Trophoblast cell (in vitro differentiated cells and primary cell): ENCODE measurements at regions not wholly inside any gene's neighbourhood (a gene's known extent, or its start where the extent isn't known, plus 50 kb on each side); places are given as distances from the start of the nearest gene placed in this dataset.

Source experiments
- DNase-seq, 2 donors: peaks; one replicate each; pipeline ENCODE4 v3.0.0-alpha.2; 2016
- H2AFZ ChIP-seq: 2 replicates; pipeline ENCODE4 v1.6.1; 2013; ENCODE audit warnings: low read length, moderate library complexity, mild to moderate bottlenecking; ENCODE audit not compliant: insufficient read depth, poor library complexity
- H2AK5ac ChIP-seq: 2 replicates; pipeline ENCODE4 v1.6.1; 2013; ENCODE audit warnings: mild to moderate bottlenecking, low read length
- H2BK120ac ChIP-seq: 2 replicates; pipeline ENCODE4 v1.6.1; 2013; ENCODE audit warnings: low read length, mild to moderate bottlenecking, moderate library complexity; ENCODE audit not compliant: insufficient read depth, poor library complexity
- H2BK12ac ChIP-seq: 2 replicates; pipeline ENCODE4 v1.6.1; 2013; ENCODE audit warnings: mild to moderate bottlenecking, low read length, moderate library complexity
- H2BK5ac ChIP-seq: 2 replicates; pipeline ENCODE4 v1.6.1; 2013; ENCODE audit warnings: low read length, low read depth, moderate library complexity, mild to moderate bottlenecking; ENCODE audit not compliant: poor library complexity
- H3K14ac ChIP-seq: 2 replicates; pipeline ENCODE4 v1.6.1; 2013; ENCODE audit warnings: mild to moderate bottlenecking, low read length
- H3K18ac ChIP-seq: 2 replicates; pipeline ENCODE4 v1.6.1; 2013; ENCODE audit warnings: mild to moderate bottlenecking, low read length
- H3K23ac ChIP-seq: 2 replicates; pipeline ENCODE4 v1.6.1; 2013; ENCODE audit warnings: low read length
- H3K27ac ChIP-seq: 2 replicates; pipeline ENCODE4 v1.5.1; 2013; ENCODE audit warnings: low read depth, mild to moderate bottlenecking, inconsistent platforms, low read length, moderate library complexity
- H3K27me3 ChIP-seq: 2 replicates; pipeline ENCODE4 v1.6.1; 2013; ENCODE audit warnings: inconsistent platforms, mild to moderate bottlenecking, low read length, moderate library complexity; ENCODE audit not compliant: insufficient read depth
- H3K36me3 ChIP-seq, 2 experiments: 1 replicate in 1 of 2; 2 replicates in 1 of 2; pipeline ENCODE4 v1.6.1; 2013; ENCODE audit warnings: low read length in 2 of 2, mild to moderate bottlenecking in 2 of 2, moderate library complexity in 1 of 2; ENCODE audit not compliant: insufficient read depth in 2 of 2, control insufficient read depth in 1 of 2
- H3K4ac ChIP-seq: 2 replicates; pipeline ENCODE4 v1.6.1; 2013; ENCODE audit warnings: low read depth, mild to moderate bottlenecking, low read length, moderate library complexity
- H3K4me1 ChIP-seq, 2 experiments: 1 replicate in 1 of 2; 2 replicates in 1 of 2; pipeline ENCODE4 v1.6.1; 2013; ENCODE audit warnings: low read length in 2 of 2, mild to moderate bottlenecking in 2 of 2, moderate library complexity in 1 of 2; ENCODE audit not compliant: insufficient read depth in 2 of 2, control insufficient read depth in 1 of 2
- H3K4me2 ChIP-seq: 2 replicates; pipeline ENCODE4 v1.6.1; 2013; ENCODE audit warnings: inconsistent platforms, mild to moderate bottlenecking, low read length, moderate library complexity
- H3K4me3 ChIP-seq: 2 replicates; pipeline ENCODE4 v1.5.1; 2013; ENCODE audit warnings: mild to moderate bottlenecking, low read depth, low read length, inconsistent platforms
- H3K79me1 ChIP-seq: one replicate; pipeline ENCODE4 v1.6.1; 2013; ENCODE audit warnings: low read length
- H3K79me2 ChIP-seq: 2 replicates; pipeline ENCODE4 v1.6.1; 2013; ENCODE audit warnings: low read length, mild to moderate bottlenecking; ENCODE audit not compliant: control insufficient read depth, insufficient read depth, poor library complexity
- H3K9ac ChIP-seq: 2 replicates; pipeline ENCODE4 v1.6.1; 2013; ENCODE audit warnings: mild to moderate bottlenecking, low read length
- H3K9me3 ChIP-seq: 2 replicates; pipeline ENCODE4 v1.6.1; 2013; ENCODE audit warnings: low read depth, mild to moderate bottlenecking, control low read depth, inconsistent platforms, low read length; ENCODE audit not compliant: insufficient read depth
- H4K12ac ChIP-seq: 2 replicates; pipeline ENCODE4 v1.6.1; 2013; ENCODE audit warnings: low read depth, mild to moderate bottlenecking, low read length, moderate library complexity
- H4K8ac ChIP-seq: 2 replicates; pipeline ENCODE4 v1.6.1; 2013; ENCODE audit warnings: low read depth, mild to moderate bottlenecking, low read length, moderate library complexity
- H4K91ac ChIP-seq: one replicate; pipeline ENCODE4 v1.6.1; 2013; ENCODE audit warnings: low read depth, mild to moderate bottlenecking, low read length, moderate library complexity
- WGBS: extraction: QIAGEN DNeasy Blood & Tissue Kit; methylation state at CpG from one replicate; pipeline ENCODE4 v1.1.7; 2013; ENCODE audit warnings: missing lambda C conversion rate; ENCODE audit not compliant: insufficient read length, insufficient coverage; ENCODE audit errors: extremely low coverage; 5-methylcytosine and 5-hydroxymethylcytosine counted together

- Histone ChIP-seq H4K8ac (no peak overlapping the region), H3K9ac (no peak overlapping the region), H3K4me3 (no peak overlapping the region), H3K4ac (no peak overlapping the region), H4K91ac (no peak overlapping the region), H3K18ac (no peak overlapping the region), H2BK5ac (no peak overlapping the region), H3K27me3 (no peaks in the 10 kb centered on the region), H3K79me2 (no peaks in the 10 kb centered on the region), H4K12ac (no peak overlapping the region), H2BK12ac (no peak overlapping the region), H3K4me2 (no peak overlapping the region), H3K14ac (no peak overlapping the region), H3K36me3 (no peaks in the 10 kb centered on the region), H2AK5ac (no peak overlapping the region), H3K79me1 (no peaks in the 10 kb centered on the region), H3K9me3 (no peaks in the 10 kb centered on the region), H2BK120ac (no peak overlapping the region), H3K23ac (no peak overlapping the region), H3K4me1 (no peaks in the 10 kb centered on the region), H2AFZ (no peak overlapping the region), H3K27ac (no peak overlapping the region)
- DNase-seq: no peak
- WGBS: no CpG with 5 or more reads among the region's 4 CpGs
Measured at GRCh38 chr18:40642692-40643229, 1312.3 kb upstream of the PIK3C3 start.

- no peak overlapping the region for H2BK120ac ChIP-seq
- no peak overlapping the region for H3K14ac ChIP-seq
- H3K9ac ChIP-seq: no peak overlapping the region
- no peak overlapping the region for H2AFZ ChIP-seq
- no peaks in the 10 kb centered on the region for H3K79me1 ChIP-seq
- H2AK5ac ChIP-seq: no peak overlapping the region
- no peak overlapping the region for H3K4me2 ChIP-seq
- H3K27ac ChIP-seq: no peak overlapping the region
- no peak overlapping the region for H2BK5ac ChIP-seq
- DNase-seq: no peak
- no peaks in the 10 kb centered on the region for H3K4me1 ChIP-seq
- H3K9me3 ChIP-seq: no peaks in the 10 kb centered on the region
- no peak overlapping the region for H3K18ac ChIP-seq
- no peak overlapping the region for H4K91ac ChIP-seq
- H2BK12ac ChIP-seq: no peak overlapping the region
- no peaks in the 10 kb centered on the region for H3K79me2 ChIP-seq
- H3K4ac ChIP-seq: no peak overlapping the region
- H4K8ac ChIP-seq: no peak overlapping the region
- no peaks in the 10 kb centered on the region for H3K36me3 ChIP-seq
- WGBS: no CpG with 5 or more reads among the region's 3 CpGs
- no peaks in the 10 kb centered on the region for H3K27me3 ChIP-seq
- H3K4me3 ChIP-seq: no peak overlapping the region
- H3K23ac ChIP-seq: no peak overlapping the region
- H4K12ac ChIP-seq: no peak overlapping the region
Measured at GRCh38 chr18:40631319-40631718, 1323.7 kb upstream of the PIK3C3 start.

GRCh38 chr18:40630496-40630895 lies 1324.5 kb upstream of the PIK3C3 start:
- Histone ChIP-seq H4K12ac (no peak overlapping the region), H3K4me1 (no peaks in the 10 kb centered on the region), H3K79me2 (no peaks in the 10 kb centered on the region), H3K4me2 (no peak overlapping the region), H3K79me1 (no peaks in the 10 kb centered on the region), H3K27me3 (no peaks in the 10 kb centered on the region), H3K9ac (no peak overlapping the region), H3K4ac (no peak overlapping the region), H3K23ac (no peak overlapping the region), H2AK5ac (no peak overlapping the region), H3K4me3 (no peak overlapping the region), H3K27ac (no peak overlapping the region), H2BK12ac (no peak overlapping the region), H2BK120ac (no peak overlapping the region), H4K8ac (no peak overlapping the region), H3K14ac (no peak overlapping the region), H2BK5ac (no peak overlapping the region), H4K91ac (no peak overlapping the region), H3K9me3 (no peaks in the 10 kb centered on the region), H2AFZ (no peak overlapping the region), H3K18ac (no peak overlapping the region), H3K36me3 (no peaks in the 10 kb centered on the region)
- no peak for DNase-seq
- no CpG with 5 or more reads among the region's 1 CpG for WGBS

- no peak overlapping the region for H4K91ac ChIP-seq
- H3K4me1 ChIP-seq: no peaks in the 10 kb centered on the region
- no peak overlapping the region for H2BK120ac ChIP-seq
- no peaks in the 10 kb centered on the region for H3K79me2 ChIP-seq
- H2BK5ac ChIP-seq: no peak overlapping the region
- H4K8ac ChIP-seq: no peak overlapping the region
- H3K9ac ChIP-seq: no peak overlapping the region
- H3K9me3 ChIP-seq: no peaks in the 10 kb centered on the region
- no peak for DNase-seq
- H3K4ac ChIP-seq: no peak overlapping the region
- no peak overlapping the region for H3K4me2 ChIP-seq
- no peak overlapping the region for H2BK12ac ChIP-seq
- no peak overlapping the region for H3K4me3 ChIP-seq
- H3K27ac ChIP-seq: no peak overlapping the region
- H4K12ac ChIP-seq: no peak overlapping the region
- H3K36me3 ChIP-seq: no peaks in the 10 kb centered on the region
- no peaks in the 10 kb centered on the region for H3K27me3 ChIP-seq
- H3K79me1 ChIP-seq: no peaks in the 10 kb centered on the region
- WGBS: no CpG with 5 or more reads among the region's 4 CpGs
- no peak overlapping the region for H3K23ac ChIP-seq
- H2AK5ac ChIP-seq: no peak overlapping the region
- no peak overlapping the region for H3K18ac ChIP-seq
- no peak overlapping the region for H2AFZ ChIP-seq
- H3K14ac ChIP-seq: no peak overlapping the region
Measured at GRCh38 chr18:40624959-40625358, 1330.1 kb upstream of the PIK3C3 start.
